Stimulated activated naive B cell treated with anti-CD40 and anti-IgM and Interleukin-4, amounts not matched to agents 10 μg/mL and 1 μg/mL and 100 μg/mL, for 72 hours (primary cell): ENCODE measurements at regions not wholly inside any gene's neighbourhood (a gene's known extent, or its start where the extent isn't known, plus 50 kb on each side); places are given as distances from the start of the nearest gene placed in this dataset.

Experiments
- ATAC-seq, 2 donors: fragments of 150-1000 bp; cut with Tn5 transposase; replicated peaks; 2 replicates each; pipeline ENCODE4 v1.10.0; 2021; ENCODE audit warnings: moderate library complexity in 1 of 2
- DNase-seq: peaks from one replicate; pipeline ENCODE4 v3.0.0; 2021
- H3K27ac Mint-ChIP-seq: one replicate; pipeline ENCODE4 v1.8.0; 2022; ENCODE audit warnings: mild to moderate bottlenecking, mixed read lengths
- H3K27me3 Mint-ChIP-seq, 2 donors: one replicate each; pipeline ENCODE4 v1.8.0; 2022; ENCODE audit warnings: mixed read lengths in 2 of 2
- H3K36me3 Mint-ChIP-seq, 2 donors: one replicate each; pipeline ENCODE4 v1.8.0; 2022; ENCODE audit warnings: mixed read lengths in 2 of 2, mild to moderate bottlenecking in 1 of 2
- H3K4me1 Mint-ChIP-seq, 2 donors: one replicate each; pipeline ENCODE4 v1.8.0; 2022; ENCODE audit warnings: mixed read lengths in 2 of 2, mild to moderate bottlenecking in 1 of 2
- H3K4me3 Mint-ChIP-seq, 2 donors: one replicate each; pipeline ENCODE4 v1.8.0; 2022; ENCODE audit warnings: mild to moderate bottlenecking in 2 of 2, mixed read lengths in 2 of 2, moderate library complexity in 1 of 2
- H3K9me3 Mint-ChIP-seq, 2 donors: one replicate each; pipeline ENCODE4 v1.8.0; 2022; ENCODE audit warnings: mixed read lengths in 2 of 2, mild to moderate bottlenecking in 1 of 2

GRCh38 chr3:24828011-24828410, 333.4 kb upstream of the THRB start:
- Mint-ChIP-seq H3K9me3 (no peaks in the 10 kb centered on the region), H3K4me1 (peaks cover 5 to 12% of the 10 kb centered on the region in 2 donors), H3K27me3 (peaks cover 46 to 49% of the 10 kb centered on the region in 2 donors), H3K27ac (no peak overlapping the region), H3K4me3 (no peak overlapping the region), H3K36me3 (peaks cover 2 to 3% of the 10 kb centered on the region in 2 donors)
- ATAC-seq (no peak), DNase-seq (no peak)

GRCh38 chr3:24828551-24828950, 333.9 kb upstream of the THRB start:
- DNase-seq: no peak
- peaks cover 2 to 3% of the 10 kb centered on the region in 2 donors for H3K36me3 Mint-ChIP-seq
- peaks cover 5 to 12% of the 10 kb centered on the region in 2 donors for H3K4me1 Mint-ChIP-seq
- ATAC-seq: no peak
- H3K27ac Mint-ChIP-seq: no peak overlapping the region
- H3K9me3 Mint-ChIP-seq: no peaks in the 10 kb centered on the region
- peaks cover 47 to 52% of the 10 kb centered on the region in 2 donors for H3K27me3 Mint-ChIP-seq
- no peak overlapping the region for H3K4me3 Mint-ChIP-seq

- ATAC-seq (peak; percentile 46 to 50), DNase-seq (peak; percentile 2)
- Mint-ChIP-seq H3K4me1 (peaks cover 5 to 12% of the 10 kb centered on the region in 2 donors), H3K9me3 (no peaks in the 10 kb centered on the region), H3K27ac (no peak overlapping the region), H3K36me3 (peaks cover 2 to 3% of the 10 kb centered on the region in 2 donors), H3K27me3 (peaks cover 47 to 52% of the 10 kb centered on the region in 2 donors), H3K4me3 (peak overlapping the region in 1 of 2 donors; percentile 23)
Measured at GRCh38 chr3:24829011-24829581, 334.4 kb upstream of the THRB start.

GRCh38 chr3:24829629-24830229, 335.1 kb upstream of the THRB start:
- ATAC-seq (no peak), DNase-seq (no peak)
- H3K4me3 Mint-ChIP-seq: peak overlapping the region in 1 of 2 donors; percentile 36
- H3K9me3 Mint-ChIP-seq: no peaks in the 10 kb centered on the region
- H3K27ac Mint-ChIP-seq: no peak overlapping the region
- peaks cover 5 to 12% of the 10 kb centered on the region in 2 donors for H3K4me1 Mint-ChIP-seq
- H3K27me3 Mint-ChIP-seq: peaks cover 47 to 52% of the 10 kb centered on the region in 2 donors
- peaks cover 2 to 3% of the 10 kb centered on the region in 2 donors for H3K36me3 Mint-ChIP-seq

GRCh38 chr3:24830230-24831152, 335.8 kb upstream of the THRB start:
- no peaks in the 10 kb centered on the region for H3K9me3 Mint-ChIP-seq
- peaks cover 47 to 52% of the 10 kb centered on the region in 2 donors for H3K27me3 Mint-ChIP-seq
- DNase-seq (no peak), ATAC-seq (no peak)
- peak overlapping the region in 1 of 2 donors; percentile 36 for H3K4me3 Mint-ChIP-seq
- no peak overlapping the region for H3K27ac Mint-ChIP-seq
- peaks cover 5 to 12% of the 10 kb centered on the region in 2 donors for H3K4me1 Mint-ChIP-seq
- H3K36me3 Mint-ChIP-seq: peaks cover 2 to 3% of the 10 kb centered on the region in 2 donors

GRCh38 chr3:24831221-24831620, 336.6 kb upstream of the THRB start:
- ATAC-seq: no peak
- no peak overlapping the region for H3K4me3 Mint-ChIP-seq
- H3K9me3 Mint-ChIP-seq: no peaks in the 10 kb centered on the region
- H3K27ac Mint-ChIP-seq: no peak overlapping the region
- peaks cover 5 to 12% of the 10 kb centered on the region in 2 donors for H3K4me1 Mint-ChIP-seq
- DNase-seq: no peak
- peaks cover 2 to 3% of the 10 kb centered on the region in 2 donors for H3K36me3 Mint-ChIP-seq
- peaks cover 43 to 49% of the 10 kb centered on the region in 2 donors for H3K27me3 Mint-ChIP-seq

GRCh38 chr3:24832891-24833290, 338.2 kb upstream of the THRB start:
- Mint-ChIP-seq H3K27me3 (peaks cover 27 to 33% of the 10 kb centered on the region in 2 donors), H3K9me3 (no peaks in the 10 kb centered on the region), H3K4me3 (no peak overlapping the region), H3K4me1 (peaks cover 5 to 12% of the 10 kb centered on the region in 2 donors), H3K36me3 (peaks cover 2 to 3% of the 10 kb centered on the region in 2 donors), H3K27ac (no peak overlapping the region)
- ATAC-seq: no peak
- DNase-seq: no peak

GRCh38 chr3:24834442-24834841, 339.8 kb upstream of the THRB start:
- Mint-ChIP-seq H3K4me1 (peaks cover 3 to 12% of the 10 kb centered on the region in 2 donors), H3K27ac (no peak overlapping the region), H3K4me3 (no peak overlapping the region)

GRCh38 chr3:24835510-24835909, 340.9 kb upstream of the THRB start:
- no peaks in the 10 kb centered on the region for H3K36me3 Mint-ChIP-seq
- no peak overlapping the region for H3K27ac Mint-ChIP-seq
- ATAC-seq (no peak), DNase-seq (no peak)
- H3K4me3 Mint-ChIP-seq: no peak overlapping the region
- peaks cover 7 to 15% of the 10 kb centered on the region in 2 donors for H3K27me3 Mint-ChIP-seq
- peaks cover 0 to 2% of the 10 kb centered on the region in 2 donors for H3K9me3 Mint-ChIP-seq
- H3K4me1 Mint-ChIP-seq: peaks cover 0 to 1% of the 10 kb centered on the region in 2 donors

More at GRCh38 chr3:24834442-24834841, 339.8 kb upstream of the THRB start:
- Mint-ChIP-seq H3K36me3 (peaks cover 0 to 3% of the 10 kb centered on the region in 2 donors), H3K9me3 (peaks cover 0 to 2% of the 10 kb centered on the region in 2 donors), H3K27me3 (peaks cover 16 to 25% of the 10 kb centered on the region in 2 donors)
- DNase-seq (no peak), ATAC-seq (no peak)

- no peaks in the 10 kb centered on the region for H3K36me3 Mint-ChIP-seq
- peaks cover 0 to 2% of the 10 kb centered on the region in 2 donors for H3K9me3 Mint-ChIP-seq
- peaks cover 5 to 12% of the 10 kb centered on the region in 2 donors for H3K27me3 Mint-ChIP-seq
- H3K27ac Mint-ChIP-seq: no peak overlapping the region
- H3K4me1 Mint-ChIP-seq: no peaks in the 10 kb centered on the region
- no peak overlapping the region for H3K4me3 Mint-ChIP-seq
- DNase-seq (no peak), ATAC-seq (no peak)
Measured at GRCh38 chr3:24837601-24838000, 343.0 kb upstream of the THRB start.

- peaks cover 0 to 2% of the 10 kb centered on the region in 2 donors for H3K9me3 Mint-ChIP-seq
- no peaks in the 10 kb centered on the region for H3K4me1 Mint-ChIP-seq
- peaks cover 0 to 5% of the 10 kb centered on the region in 2 donors for H3K27me3 Mint-ChIP-seq
- H3K36me3 Mint-ChIP-seq: no peaks in the 10 kb centered on the region
- ATAC-seq (no peak), DNase-seq (no peak)
- H3K4me3 Mint-ChIP-seq: no peak overlapping the region
- no peak overlapping the region for H3K27ac Mint-ChIP-seq
Measured at GRCh38 chr3:24838533-24838932, 343.9 kb upstream of the THRB start.

GRCh38 chr3:24843955-24844354, 349.3 kb upstream of the THRB start:
- Mint-ChIP-seq H3K36me3 (no peaks in the 10 kb centered on the region), H3K4me1 (no peaks in the 10 kb centered on the region), H3K9me3 (peaks cover 2 to 6% of the 10 kb centered on the region in 2 donors), H3K4me3 (no peak overlapping the region), H3K27me3 (no peaks in the 10 kb centered on the region), H3K27ac (no peak overlapping the region)
- no peak for ATAC-seq
- DNase-seq: no peak

GRCh38 chr3:24845524-24846155, 351.0 kb upstream of the THRB start:
- H3K27ac Mint-ChIP-seq: no peak overlapping the region
- DNase-seq (no peak), ATAC-seq (no peak)
- no peak overlapping the region for H3K4me3 Mint-ChIP-seq
- no peaks in the 10 kb centered on the region for H3K4me1 Mint-ChIP-seq
- H3K27me3 Mint-ChIP-seq: no peaks in the 10 kb centered on the region
- no peaks in the 10 kb centered on the region for H3K36me3 Mint-ChIP-seq
- peaks cover 2 to 6% of the 10 kb centered on the region in 2 donors for H3K9me3 Mint-ChIP-seq

- Mint-ChIP-seq H3K36me3 (no peaks in the 10 kb centered on the region), H3K27me3 (no peaks in the 10 kb centered on the region), H3K9me3 (peaks cover 2 to 6% of the 10 kb centered on the region in 2 donors), H3K4me1 (no peaks in the 10 kb centered on the region), H3K27ac (no peak overlapping the region), H3K4me3 (no peak overlapping the region)
- ATAC-seq (no peak), DNase-seq (no peak)
Measured at GRCh38 chr3:24846286-24846860, 351.7 kb upstream of the THRB start.
